Osteoblast (primary cell): ENCODE measurements at regions not wholly inside any gene's neighbourhood (a gene's known extent, or its start where the extent isn't known, plus 50 kb on each side); places are given as distances from the start of the nearest gene placed in this dataset.
"Not testable (repeated sequence)": the region's sequence is repeated elsewhere in the genome, so short reads cannot be mapped to it uniquely, and the experiment has no call there.

ENCODE experiments used
- DNase-seq: peaks from one replicate; pipeline ENCODE4 v3.0.0; 2011; ENCODE audit warnings: low spot score, mixed read lengths; ENCODE audit not compliant: insufficient read length; ENCODE audit errors: missing footprints
- H2AFZ ChIP-seq: 2 replicates; pipeline ENCODE4 v1.6.0; 2011; ENCODE audit warnings: mild to moderate bottlenecking, low read length
- H3K27ac ChIP-seq: 2 replicates; pipeline ENCODE4 v1.5.1; 2011; ENCODE audit warnings: mild to moderate bottlenecking, low read depth, low read length, moderate library complexity
- H3K27me3 ChIP-seq: 2 replicates; pipeline ENCODE4 v1.6.0; 2012; ENCODE audit warnings: mild to moderate bottlenecking, control low read depth, inconsistent platforms, low read length, moderate library complexity; ENCODE audit not compliant: insufficient read depth
- H3K36me3 ChIP-seq: 2 replicates; pipeline ENCODE4 v1.5.1; 2011; ENCODE audit warnings: mild to moderate bottlenecking, low read length, control low read depth, moderate library complexity; ENCODE audit not compliant: insufficient read depth
- H3K4me1 ChIP-seq: 2 replicates; pipeline ENCODE4 v1.5.1; 2011; ENCODE audit warnings: mild to moderate bottlenecking, low read length, control low read depth, moderate library complexity; ENCODE audit not compliant: insufficient read depth
- H3K4me2 ChIP-seq: 2 replicates; pipeline ENCODE4 v1.6.0; 2011; ENCODE audit warnings: mild to moderate bottlenecking, low read length; ENCODE audit not compliant: insufficient read depth
- H3K4me3 ChIP-seq: fragments of 200-600 bp; sonication (generic); 3 replicates; pipeline ENCODE4 v1.5.1; 2012; ENCODE audit warnings: mild to moderate bottlenecking, low read length, inconsistent platforms; ENCODE audit not compliant: insufficient read depth
- H3K79me2 ChIP-seq: 2 replicates; pipeline ENCODE4 v1.6.0; 2012; ENCODE audit warnings: mild to moderate bottlenecking, low read length, control low read depth, inconsistent platforms; ENCODE audit not compliant: insufficient read depth
- H3K9me3 ChIP-seq: 2 replicates; pipeline ENCODE4 v1.5.1; 2011; ENCODE audit warnings: low read depth, low read length, control low read depth
- H4K20me1 ChIP-seq: 2 replicates; pipeline ENCODE4 v1.6.0; 2012; ENCODE audit warnings: mild to moderate bottlenecking, low read length, control low read depth; ENCODE audit not compliant: insufficient read depth
- TF ChIP-seq, protein P1 (sequence below): IDR thresholded peaks from 2 replicates; pipeline ENCODE4 v1.5.1; 2011; ENCODE audit warnings: mild to moderate bottlenecking, low read depth, low read length, moderate library complexity; ENCODE audit errors: extremely low read depth

GRCh38 chr2:34523958-34524514 lies 924.9 kb upstream of the FAM98A start:
- DNase-seq, result no peak
- TF ChIP-seq, protein P1, sequence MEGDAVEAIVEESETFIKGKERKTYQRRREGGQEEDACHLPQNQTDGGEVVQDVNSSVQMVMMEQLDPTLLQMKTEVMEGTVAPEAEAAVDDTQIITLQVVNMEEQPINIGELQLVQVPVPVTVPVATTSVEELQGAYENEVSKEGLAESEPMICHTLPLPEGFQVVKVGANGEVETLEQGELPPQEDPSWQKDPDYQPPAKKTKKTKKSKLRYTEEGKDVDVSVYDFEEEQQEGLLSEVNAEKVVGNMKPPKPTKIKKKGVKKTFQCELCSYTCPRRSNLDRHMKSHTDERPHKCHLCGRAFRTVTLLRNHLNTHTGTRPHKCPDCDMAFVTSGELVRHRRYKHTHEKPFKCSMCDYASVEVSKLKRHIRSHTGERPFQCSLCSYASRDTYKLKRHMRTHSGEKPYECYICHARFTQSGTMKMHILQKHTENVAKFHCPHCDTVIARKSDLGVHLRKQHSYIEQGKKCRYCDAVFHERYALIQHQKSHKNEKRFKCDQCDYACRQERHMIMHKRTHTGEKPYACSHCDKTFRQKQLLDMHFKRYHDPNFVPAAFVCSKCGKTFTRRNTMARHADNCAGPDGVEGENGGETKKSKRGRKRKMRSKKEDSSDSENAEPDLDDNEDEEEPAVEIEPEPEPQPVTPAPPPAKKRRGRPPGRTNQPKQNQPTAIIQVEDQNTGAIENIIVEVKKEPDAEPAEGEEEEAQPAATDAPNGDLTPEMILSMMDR, result no peak

DNA sequence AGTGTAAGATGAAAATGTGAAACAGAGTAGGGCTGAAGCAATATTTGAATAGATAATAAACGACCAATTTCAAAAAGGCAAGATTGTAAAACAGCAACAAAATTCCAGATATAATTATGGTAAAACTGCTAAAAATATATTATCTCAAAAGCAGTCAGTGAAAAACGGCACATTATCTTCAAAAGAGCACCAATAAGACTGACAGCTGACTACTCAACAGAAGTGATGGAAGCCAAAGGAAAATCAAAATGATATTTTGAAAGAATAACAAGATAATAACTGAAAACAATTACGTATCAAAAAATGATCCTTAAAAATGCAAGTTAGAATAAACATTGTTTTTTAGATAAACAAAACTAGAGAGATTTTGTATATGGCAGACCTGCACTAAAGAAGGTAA lies 920.6 kb upstream of the FAM98A start:
- H3K4me2 ChIP-seq, result no peak overlapping the region
- H3K79me2 ChIP-seq, result no peaks in the 10 kb centered on the region
- H3K36me3 ChIP-seq, result no peaks in the 10 kb centered on the region
- H4K20me1 ChIP-seq, result no peaks in the 10 kb centered on the region
- H3K27me3 ChIP-seq, result no peaks in the 10 kb centered on the region
- H3K27ac ChIP-seq, result no peak overlapping the region
- DNase-seq, result no peak
- TF ChIP-seq, protein P1, result no peak
- no peaks in the 10 kb centered on the region for H3K4me1 ChIP-seq
- H3K9me3 ChIP-seq, result no peaks in the 10 kb centered on the region
- H3K4me3 ChIP-seq, result no peak overlapping the region
- H2AFZ ChIP-seq, result no peak overlapping the region

More at GRCh38 chr2:34523958-34524514, 924.9 kb upstream of the FAM98A start:
- Histone ChIP-seq H3K79me2 (no peaks in the 10 kb centered on the region), H3K4me2 (no peak overlapping the region), H4K20me1 (no peaks in the 10 kb centered on the region), H3K27me3 (no peaks in the 10 kb centered on the region), H3K4me3 (no peak overlapping the region), H2AFZ (no peak overlapping the region), H3K9me3 (no peaks in the 10 kb centered on the region), H3K36me3 (no peaks in the 10 kb centered on the region), H3K4me1 (no peaks in the 10 kb centered on the region), H3K27ac (no peak overlapping the region)

- no peak for DNase-seq
- Histone ChIP-seq H2AFZ (no peak overlapping the region), H3K27ac (no peak overlapping the region), H3K4me2 (no peak overlapping the region), H3K27me3 (no peaks in the 10 kb centered on the region), H4K20me1 (no peaks in the 10 kb centered on the region), H3K9me3 (no peaks in the 10 kb centered on the region), H3K36me3 (no peaks in the 10 kb centered on the region), H3K79me2 (no peaks in the 10 kb centered on the region), H3K4me1 (no peaks in the 10 kb centered on the region), H3K4me3 (no peak overlapping the region)
- TF ChIP-seq, protein P1, result no peak
Measured at GRCh38 chr2:34498561-34498960, 899.5 kb upstream of the FAM98A start.

- not testable (repeated sequence) for H3K9me3 ChIP-seq, H3K4me1 ChIP-seq, H3K4me2 ChIP-seq, H3K27ac ChIP-seq, H3K27me3 ChIP-seq, H2AFZ ChIP-seq, H3K4me3 ChIP-seq, H3K79me2 ChIP-seq, H4K20me1 ChIP-seq, H3K36me3 ChIP-seq, DNase-seq
Measured at GRCh38 chr2:34494192-34494591, 895.1 kb upstream of the FAM98A start.
